Cardiac fibroblast (primary cell): ENCODE measurements at regions not wholly inside any gene's neighbourhood (a gene's known extent, or its start where the extent isn't known, plus 50 kb on each side); places are given as distances from the start of the nearest gene placed in this dataset.

Source experiments
- DNase-seq, 2 donors: peaks; one replicate each; pipeline versions ENCODE4 v3.0.0 to v3.0.0-alpha.2; 2010; ENCODE audit warnings: low read depth in 2 of 2
- H3K4me3 ChIP-seq, 2 donors: replicated peaks in 1 of 2; 1 replicate in 1 of 2; 2 replicates in 1 of 2; pipeline ENCODE4 v1.5.1; 2011; ENCODE audit warnings: low read depth in 2 of 2, low read length in 2 of 2, mild to moderate bottlenecking in 2 of 2, moderate library complexity in 1 of 2
- CTCF ChIP-seq: IDR thresholded peaks from one replicate; pipeline ENCODE4 v1.5.1; 2011; ENCODE audit warnings: low read depth, mild to moderate bottlenecking, low read length, inconsistent platforms

GRCh38 chr19:5230730-5231555 lies 109.7 kb downstream of the PTPRS start:
- TF ChIP-seq CTCF = no peak
- no peak overlapping the region for H3K4me3 ChIP-seq
- no peak for DNase-seq

- H3K4me3 ChIP-seq = no peak overlapping the region
- DNase-seq = no peak
- TF ChIP-seq CTCF = no peak
Observed at GRCh38 chr19:5229778-5230335, 110.8 kb downstream of the PTPRS start.

GRCh38 chr19:5228932-5229777 lies 111.5 kb downstream of the PTPRS start:
- H3K4me3 ChIP-seq = no peak overlapping the region
- DNase-seq = peak in 1 of 2 donors; percentile 13
- TF ChIP-seq CTCF = no peak

- no peak for DNase-seq
- H3K4me3 ChIP-seq = no peak overlapping the region
- TF ChIP-seq CTCF = no peak
Observed at GRCh38 chr19:5228490-5228889, 112.1 kb downstream of the PTPRS start.

GRCh38 chr19:5225486-5226345 lies 114.9 kb downstream of the PTPRS start:
- peak; percentile 45 for TF ChIP-seq CTCF
- DNase-seq = no peak
- H3K4me3 ChIP-seq = no peak overlapping the region

- TF ChIP-seq CTCF = no peak
- H3K4me3 ChIP-seq = no peak overlapping the region
- DNase-seq = no peak
Observed at GRCh38 chr19:5224480-5224879, 116.1 kb downstream of the PTPRS start.
